Suprapubic skin (tissue), 4 donors: ENCODE measurements at regions not wholly inside any gene's neighbourhood (a gene's known extent, or its start where the extent isn't known, plus 50 kb on each side); places are given as distances from the start of the nearest gene placed in this dataset.

Experiments
- EP300 ChIP-seq: sonication (generic); formaldehyde crosslinking; IDR thresholded peaks from one replicate; pipeline ENCODE4 v1.6.1; 2017; ENCODE audit warnings: antibody characterized with exemption
- POLR2A ChIP-seq, 2 donors: fragments of 450-650 bp; IDR thresholded peaks; one replicate each; pipeline ENCODE4 v1.6.1; 2017; ENCODE audit warnings: antibody characterized with exemption in 2 of 2, mild to moderate bottlenecking in 2 of 2, moderate library complexity in 2 of 2
- POLR2AphosphoS5 ChIP-seq, 3 donors: sonication (generic); formaldehyde crosslinking; IDR thresholded peaks; one replicate each; pipeline ENCODE4 v1.6.1; 2017; ENCODE audit warnings: antibody characterized with exemption in 3 of 3
- TF ChIP-seq, protein P1 (sequence below), 2 donors: fragments of 200-600 bp in 1 of 2; fragments of 450-650 bp in 1 of 2; sonication (generic) in 1 of 2; IDR thresholded peaks; one replicate each; pipeline ENCODE4 v1.5.1; 2016 to 2019; ENCODE audit warnings: antibody characterized with exemption in 2 of 2, mild to moderate bottlenecking in 1 of 2, moderate library complexity in 1 of 2

- TF ChIP-seq, protein P1, sequence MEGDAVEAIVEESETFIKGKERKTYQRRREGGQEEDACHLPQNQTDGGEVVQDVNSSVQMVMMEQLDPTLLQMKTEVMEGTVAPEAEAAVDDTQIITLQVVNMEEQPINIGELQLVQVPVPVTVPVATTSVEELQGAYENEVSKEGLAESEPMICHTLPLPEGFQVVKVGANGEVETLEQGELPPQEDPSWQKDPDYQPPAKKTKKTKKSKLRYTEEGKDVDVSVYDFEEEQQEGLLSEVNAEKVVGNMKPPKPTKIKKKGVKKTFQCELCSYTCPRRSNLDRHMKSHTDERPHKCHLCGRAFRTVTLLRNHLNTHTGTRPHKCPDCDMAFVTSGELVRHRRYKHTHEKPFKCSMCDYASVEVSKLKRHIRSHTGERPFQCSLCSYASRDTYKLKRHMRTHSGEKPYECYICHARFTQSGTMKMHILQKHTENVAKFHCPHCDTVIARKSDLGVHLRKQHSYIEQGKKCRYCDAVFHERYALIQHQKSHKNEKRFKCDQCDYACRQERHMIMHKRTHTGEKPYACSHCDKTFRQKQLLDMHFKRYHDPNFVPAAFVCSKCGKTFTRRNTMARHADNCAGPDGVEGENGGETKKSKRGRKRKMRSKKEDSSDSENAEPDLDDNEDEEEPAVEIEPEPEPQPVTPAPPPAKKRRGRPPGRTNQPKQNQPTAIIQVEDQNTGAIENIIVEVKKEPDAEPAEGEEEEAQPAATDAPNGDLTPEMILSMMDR (IDR thresholded peaks at IDR 0.05) = no peak
- no peak for TF ChIP-seq POLR2A (IDR thresholded peaks at IDR 0.05)
- no peak for TF ChIP-seq POLR2AphosphoS5 (IDR thresholded peaks at IDR 0.05)
- no peak for TF ChIP-seq EP300
These were observed 567.1 kb upstream of the ADGRL2 start for GRCh38 chr1:81233591-81233990.
